HG03103 (cell line): ENCODE measurements at regions not wholly inside any gene's neighbourhood (a gene's known extent, or its start where the extent isn't known, plus 50 kb on each side); places are given as distances from the start of the nearest gene placed in this dataset.

ENCODE experiments used
- ATAC-seq: cut with Tn5 transposase; IDR thresholded peaks from one replicate; pipeline ENCODE4 v1.9.1; 2021; ENCODE audit warnings: low read depth; ENCODE audit not compliant: unreplicated experiment

DNA sequence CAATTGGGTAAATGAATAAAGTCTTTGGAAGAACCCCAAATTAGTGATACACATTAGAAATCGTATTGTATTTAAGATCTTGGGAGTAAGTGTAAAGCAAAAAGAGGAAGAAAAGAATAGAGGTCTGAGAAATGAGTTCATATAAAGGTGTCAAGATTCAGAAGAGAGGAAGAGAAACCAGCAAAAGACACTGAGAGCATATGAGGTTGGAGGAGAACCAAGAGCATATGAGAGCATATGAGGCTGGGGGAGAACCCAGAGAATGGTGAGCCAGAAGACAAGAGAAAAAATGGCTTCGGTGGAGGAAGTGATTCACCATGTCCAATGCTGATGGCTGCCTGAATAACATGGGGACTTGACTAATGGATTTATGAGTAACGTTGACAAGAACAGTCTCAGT, 620.1 kb upstream of the GCFC2 start:
- ATAC-seq: no peak

GRCh38 chr2:76326636-76327035, 615.9 kb upstream of the GCFC2 start:
- no peak for ATAC-seq

- no peak for ATAC-seq
These were observed 612.7 kb upstream of the GCFC2 start for GRCh38 chr2:76323381-76323780.

DNA sequence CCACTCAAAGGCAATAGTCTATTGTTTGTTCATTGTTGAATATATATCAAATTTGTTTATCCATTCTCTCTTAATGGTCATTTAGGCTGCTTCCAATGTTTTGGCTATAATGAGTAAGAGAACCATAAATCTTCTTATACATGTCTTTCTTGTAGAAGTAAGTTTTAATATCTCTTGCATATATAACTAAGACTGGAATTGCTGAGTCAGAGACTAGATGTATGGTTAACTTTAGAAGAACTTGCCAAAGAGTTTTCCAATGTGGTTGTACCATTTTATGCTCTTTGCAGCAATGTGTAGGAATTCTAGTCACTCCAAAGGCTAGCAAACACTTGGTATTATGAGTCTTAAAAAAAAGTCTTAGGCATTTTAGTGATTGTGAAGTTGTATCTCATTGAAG, 610.0 kb upstream of the GCFC2 start:
- no peak for ATAC-seq

DNA sequence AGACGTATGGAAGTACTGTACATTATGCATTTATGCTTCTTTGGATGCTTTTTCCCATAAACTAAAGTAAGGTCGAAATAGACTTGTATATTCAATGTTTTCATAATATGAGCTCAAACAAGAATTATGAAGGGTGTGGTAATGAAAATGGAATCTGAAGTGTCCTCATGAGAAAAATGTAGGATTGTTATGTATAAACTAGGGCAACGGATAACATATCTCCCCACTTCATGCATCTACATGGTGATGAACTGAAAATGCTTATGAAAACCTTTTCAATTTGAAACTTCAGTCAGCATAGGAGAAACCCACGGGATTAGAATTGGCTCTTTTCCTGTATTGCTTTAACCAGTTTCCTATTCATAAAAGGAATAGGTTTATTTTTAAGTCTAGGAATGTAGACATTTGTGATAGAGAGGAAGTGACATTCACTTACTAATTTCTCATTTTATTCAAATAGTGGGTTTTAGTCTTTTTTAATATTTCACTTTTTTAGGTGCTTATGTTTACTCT, 608.2 kb upstream of the GCFC2 start:
- ATAC-seq: no peak

- no peak for ATAC-seq
These were observed 606.0 kb upstream of the GCFC2 start for GRCh38 chr2:76316691-76317090.

- no peak for ATAC-seq
These were observed 603.7 kb upstream of the GCFC2 start for GRCh38 chr2:76314271-76315020.

DNA sequence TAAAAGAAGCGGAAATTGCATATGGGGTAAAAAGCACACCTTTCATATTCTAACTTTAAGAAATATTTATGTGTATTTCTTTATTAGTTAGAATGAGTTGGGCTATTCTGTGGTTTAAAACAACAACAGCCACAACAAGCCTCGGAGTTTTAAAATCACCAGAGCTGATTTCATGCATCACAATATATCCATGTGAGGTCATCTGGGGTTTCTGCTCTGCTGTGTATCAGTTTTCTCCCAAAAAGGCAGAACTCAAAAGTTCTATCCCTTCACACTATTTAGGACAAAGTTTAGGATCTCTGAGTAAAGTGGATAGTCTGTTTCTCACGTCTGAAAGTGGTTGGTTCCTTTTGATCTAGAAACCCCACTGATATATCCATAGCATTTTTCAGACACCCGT, 601.5 kb upstream of the GCFC2 start:
- ATAC-seq: no peak

GRCh38 chr2:76311728-76312127, 601.0 kb upstream of the GCFC2 start:
- no peak for ATAC-seq

DNA sequence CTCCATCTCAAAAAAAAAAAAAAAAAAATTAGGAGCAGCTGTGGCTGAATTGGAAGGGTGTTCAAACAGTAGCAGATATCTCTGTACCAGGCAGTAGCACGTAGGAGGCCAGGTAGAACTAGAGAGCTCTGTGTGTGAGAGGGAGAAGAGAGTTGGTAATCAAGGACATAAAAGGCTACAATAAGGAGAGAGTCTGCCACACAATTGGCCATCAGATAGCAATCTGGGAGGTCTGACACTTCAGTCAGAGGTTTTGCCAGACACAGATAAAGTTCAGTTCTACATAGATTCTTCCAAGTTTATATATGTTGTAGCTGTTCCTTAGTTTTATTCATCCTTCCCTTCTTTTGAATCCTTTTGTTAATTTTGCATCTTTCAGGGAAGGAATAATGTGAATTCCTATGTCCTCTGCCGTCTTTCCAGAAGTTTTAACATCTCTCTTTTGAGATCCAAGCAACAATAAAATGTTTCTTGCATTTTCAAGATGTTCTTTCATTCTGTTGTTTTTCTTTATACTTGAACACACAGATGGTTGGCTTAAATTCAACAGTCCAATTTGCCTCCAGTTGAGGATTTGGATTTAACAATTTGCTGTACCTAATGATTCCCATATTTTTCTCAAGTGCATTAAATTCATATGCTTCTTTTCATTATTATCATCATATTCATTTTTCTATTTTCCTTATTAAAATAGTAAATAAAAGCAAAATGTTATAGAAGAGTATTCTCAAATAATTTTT, 600.3 kb upstream of the GCFC2 start:
- ATAC-seq: no peak

DNA sequence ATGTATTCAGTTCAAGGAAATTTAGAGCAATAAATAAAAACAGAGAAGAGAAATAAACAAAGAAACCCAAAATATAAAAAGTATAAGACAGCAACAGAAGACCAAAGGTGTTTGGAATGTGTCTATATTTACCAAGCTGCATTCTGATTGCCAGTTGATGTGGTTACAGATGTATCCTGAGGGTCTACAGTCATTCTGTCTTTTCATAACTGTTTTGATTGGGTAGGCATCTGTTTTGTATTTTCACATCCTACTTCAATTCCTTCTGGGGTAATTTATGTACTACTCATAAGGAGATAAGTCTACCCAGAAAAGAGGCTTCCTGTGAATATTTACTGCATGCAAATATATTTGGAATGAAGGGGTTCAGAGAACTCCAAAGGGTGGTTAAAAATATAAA, 596.8 kb upstream of the GCFC2 start:
- ATAC-seq: no peak

GRCh38 chr2:76298041-76298440, 587.3 kb upstream of the GCFC2 start:
- ATAC-seq: no peak

GRCh38 chr2:76296438-76296837, 585.7 kb upstream of the GCFC2 start:
- no peak for ATAC-seq

DNA sequence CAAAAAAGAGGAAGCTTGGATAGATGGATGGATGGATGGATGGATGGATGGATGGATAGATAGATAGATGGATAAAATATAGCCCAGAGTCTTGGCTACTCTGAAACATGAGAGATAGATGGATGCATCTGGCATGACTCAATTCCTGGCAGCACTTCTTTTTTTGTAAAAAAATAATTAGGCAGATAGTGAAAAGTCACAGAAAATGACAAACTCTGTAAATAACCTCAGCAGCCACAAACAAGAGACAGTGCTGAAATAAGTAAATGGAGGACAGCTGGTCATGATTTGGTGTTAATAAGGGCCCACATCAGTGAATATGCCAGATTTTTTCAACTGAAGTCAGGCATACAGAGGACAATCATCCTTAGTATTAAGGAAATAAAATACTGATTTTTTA, 585.0 kb upstream of the GCFC2 start:
- ATAC-seq: no peak

GRCh38 chr2:76288598-76288997, 577.9 kb upstream of the GCFC2 start:
- no peak for ATAC-seq

DNA sequence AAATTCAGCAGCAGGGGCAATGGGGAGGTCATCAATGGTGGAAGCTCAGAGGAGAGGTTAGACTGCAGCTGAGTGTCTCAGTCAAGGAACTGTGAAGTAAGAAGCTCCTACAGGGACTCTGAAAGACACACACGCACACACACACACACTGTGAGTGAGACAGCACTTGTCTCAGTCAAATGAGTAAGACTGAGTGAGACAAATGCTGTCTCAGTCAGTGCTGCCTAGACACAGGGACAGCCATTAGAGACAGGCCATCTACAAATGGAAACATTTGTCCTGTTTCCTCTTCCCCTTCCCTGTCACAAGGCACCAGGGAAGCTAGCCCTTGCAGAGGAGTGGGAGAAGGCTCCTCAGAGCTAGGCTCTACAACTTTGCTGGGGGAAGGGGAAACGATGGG, 577.4 kb upstream of the GCFC2 start:
- no peak for ATAC-seq

GRCh38 chr2:76283350-76283749, 572.6 kb upstream of the GCFC2 start:
- no peak for ATAC-seq

DNA sequence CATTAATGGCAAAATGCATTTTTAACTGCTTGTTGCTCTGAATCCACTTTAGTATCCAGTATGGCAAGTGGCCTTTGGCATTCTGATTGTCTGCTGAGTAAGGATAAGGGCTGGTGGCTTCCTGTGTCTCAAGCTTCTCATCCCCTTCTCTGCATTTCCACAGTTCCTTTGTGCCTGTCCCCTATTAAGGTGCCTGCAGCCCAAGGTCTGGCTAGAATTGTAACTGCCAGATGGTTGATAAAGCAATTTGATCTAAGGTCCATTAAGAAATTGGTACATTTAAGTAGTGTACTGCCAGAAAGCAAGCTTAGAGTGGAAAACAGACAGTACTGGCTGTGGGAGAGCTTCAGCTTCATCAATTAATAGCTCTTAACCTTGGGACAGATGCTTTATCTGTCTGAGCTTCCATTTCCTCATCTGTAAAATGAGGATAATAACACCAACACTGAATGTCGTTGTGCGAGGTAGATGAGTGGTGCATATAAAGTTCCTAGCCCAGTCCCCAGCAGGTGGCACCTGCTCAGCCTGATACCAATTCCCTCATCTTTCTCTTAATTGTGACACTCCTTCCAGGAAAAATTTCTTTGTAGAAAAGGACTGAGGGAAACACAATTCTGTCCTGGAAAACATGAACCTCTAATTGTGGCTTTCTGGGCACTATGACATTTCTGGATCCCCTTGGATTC, 570.6 kb upstream of the GCFC2 start:
- ATAC-seq: no peak

- no peak for ATAC-seq
These were observed 570.0 kb upstream of the GCFC2 start for GRCh38 chr2:76280686-76281085.

DNA sequence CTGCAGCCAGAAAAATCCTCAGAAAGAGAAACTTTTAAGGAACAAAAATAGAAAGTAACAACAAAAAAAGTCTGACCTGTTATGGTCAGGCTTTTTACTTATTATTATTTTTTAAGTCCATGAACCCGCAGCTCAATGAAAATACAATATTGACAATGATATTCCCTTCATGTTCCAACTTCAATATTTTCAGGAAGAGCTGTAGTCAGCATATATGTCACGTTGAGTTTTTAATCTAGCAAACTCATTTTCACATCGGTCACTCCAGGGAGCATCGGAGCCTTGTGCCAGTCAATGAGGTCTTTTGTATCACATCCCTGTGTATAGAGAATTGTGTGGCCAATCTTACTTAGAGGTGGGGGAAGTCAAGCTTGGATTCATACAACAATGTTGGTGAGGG, 568.4 kb upstream of the GCFC2 start:
- ATAC-seq: no peak

GRCh38 chr2:76275788-76276187, 565.1 kb upstream of the GCFC2 start:
- ATAC-seq: no peak
